ENCODE measurements at regions not wholly inside any gene's neighbourhood (a gene's known extent, or its start where the extent isn't known, plus 50 kb on each side); places are given as distances from the start of the nearest gene placed in this dataset.

DNA sequence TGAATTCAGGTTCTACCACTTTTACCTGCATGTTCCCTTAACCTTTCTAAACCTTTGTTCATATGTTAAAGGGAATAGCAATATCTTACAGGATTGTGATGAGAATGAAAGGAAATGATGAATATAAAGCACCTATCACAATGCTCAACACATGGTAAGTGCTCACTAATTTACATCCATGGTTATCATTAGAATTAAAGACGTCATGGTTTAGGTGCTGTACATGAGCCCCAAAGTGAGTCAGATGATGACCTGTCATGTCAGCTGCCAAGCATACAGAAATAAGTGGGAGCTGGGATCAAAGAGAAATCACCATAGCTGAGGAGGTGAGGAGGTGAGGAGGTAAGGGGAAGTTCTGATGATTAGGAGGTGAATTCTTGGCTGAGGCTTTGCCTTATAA lies 135.9 kb upstream of the ATP2B1 start:
- TF ChIP-seq CTCF (IDR thresholded peaks at IDR 0.05): no peak
- TF ChIP-seq POLR2A (IDR thresholded peaks at IDR 0.05): no peak
